ES-I3 (cell line): ENCODE measurements at regions not wholly inside any gene's neighbourhood (a gene's known extent, or its start where the extent isn't known, plus 50 kb on each side); places are given as distances from the start of the nearest gene placed in this dataset.

Source experiments
- H3K36me3 ChIP-seq: 2 replicates; pipeline ENCODE4 v1.6.1; 2013; ENCODE audit warnings: mild to moderate bottlenecking, low read length, control low read depth, moderate library complexity; ENCODE audit not compliant: insufficient read depth
- H3K4me1 ChIP-seq: 2 replicates; pipeline ENCODE4 v1.6.1; 2013; ENCODE audit warnings: mild to moderate bottlenecking, control low read depth, low read length; ENCODE audit not compliant: insufficient read depth
- H3K9ac ChIP-seq: 2 replicates; pipeline ENCODE4 v1.6.1; 2013; ENCODE audit warnings: low read depth, mild to moderate bottlenecking, low read length, moderate library complexity
- H3K9me3 ChIP-seq: 2 replicates; pipeline ENCODE4 v1.6.1; 2013; ENCODE audit warnings: mild to moderate bottlenecking, low read length, moderate library complexity; ENCODE audit not compliant: control insufficient read depth, insufficient read depth

- H3K9ac ChIP-seq, result no peak overlapping the region
- H3K4me1 ChIP-seq, result peaks cover 6% of the 10 kb centered on the region
- no peaks in the 10 kb centered on the region for H3K9me3 ChIP-seq
- no peaks in the 10 kb centered on the region for H3K36me3 ChIP-seq
Observed at GRCh38 chr5:158172005-158172404, 313.1 kb upstream of the CLINT1 start.

GRCh38 chr5:158170534-158170933 is 311.6 kb upstream of the CLINT1 start:
- H3K9ac ChIP-seq, result no peak overlapping the region
- no peaks in the 10 kb centered on the region for H3K36me3 ChIP-seq
- no peaks in the 10 kb centered on the region for H3K9me3 ChIP-seq
- peaks cover 5% of the 10 kb centered on the region for H3K4me1 ChIP-seq

DNA sequence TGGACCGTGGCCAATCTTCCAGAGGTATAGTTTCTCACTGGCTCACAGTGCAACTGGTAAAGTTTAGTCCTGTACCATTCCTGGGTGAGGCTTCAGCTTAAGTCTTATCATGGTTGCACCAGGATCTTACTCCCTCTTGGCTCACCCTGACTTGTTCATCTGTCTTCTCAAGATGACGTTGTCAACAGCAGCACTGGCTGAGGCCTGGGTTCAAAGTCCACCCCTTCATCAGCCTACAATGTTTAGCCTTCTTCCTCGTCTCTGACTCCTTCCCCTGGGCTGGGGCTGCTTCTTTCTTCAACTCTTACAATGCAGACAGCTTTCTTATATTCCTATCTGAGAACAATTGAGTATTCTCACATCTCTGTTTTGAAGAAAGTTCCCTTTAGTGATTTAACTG is 311.1 kb upstream of the CLINT1 start:
- peaks cover under 1% of the 10 kb centered on the region for H3K4me1 ChIP-seq
- no peaks in the 10 kb centered on the region for H3K9me3 ChIP-seq
- H3K36me3 ChIP-seq, result no peaks in the 10 kb centered on the region
- H3K9ac ChIP-seq, result no peak overlapping the region

DNA sequence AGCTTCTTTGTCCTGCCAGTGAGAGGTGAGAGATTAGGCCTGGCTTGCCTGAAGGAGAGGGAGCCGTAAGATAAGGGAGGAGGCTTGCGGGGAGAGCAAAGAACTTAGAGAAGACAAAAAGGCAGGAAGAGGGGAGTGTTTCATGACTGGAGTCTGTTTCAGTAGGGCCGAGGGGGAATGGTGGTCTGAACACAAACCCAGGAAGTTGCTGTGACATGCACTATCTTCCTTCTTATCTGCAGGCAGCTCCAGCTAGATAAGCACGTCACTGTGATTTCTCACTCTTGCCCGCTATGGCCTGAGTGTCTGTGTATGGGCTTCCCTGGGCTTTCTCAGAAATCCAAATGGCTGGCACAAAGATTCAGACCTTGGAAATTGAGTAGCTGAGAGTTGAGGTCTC is 307.5 kb upstream of the CLINT1 start:
- H3K9me3 ChIP-seq, result no peaks in the 10 kb centered on the region
- H3K4me1 ChIP-seq, result no peaks in the 10 kb centered on the region
- no peaks in the 10 kb centered on the region for H3K36me3 ChIP-seq
- no peak overlapping the region for H3K9ac ChIP-seq

- Histone ChIP-seq H3K9me3 (no peaks in the 10 kb centered on the region), H3K9ac (no peak overlapping the region), H3K4me1 (no peaks in the 10 kb centered on the region), H3K36me3 (no peaks in the 10 kb centered on the region)
Observed at GRCh38 chr5:158165647-158166046, 306.7 kb upstream of the CLINT1 start.

GRCh38 chr5:158164296-158165047 is 305.5 kb upstream of the CLINT1 start:
- Histone ChIP-seq H3K36me3 (no peaks in the 10 kb centered on the region), H3K9me3 (no peaks in the 10 kb centered on the region), H3K4me1 (no peaks in the 10 kb centered on the region), H3K9ac (no peak overlapping the region)

- no peaks in the 10 kb centered on the region for H3K4me1 ChIP-seq
Observed at GRCh38 chr5:158163451-158164295, 304.7 kb upstream of the CLINT1 start.

DNA sequence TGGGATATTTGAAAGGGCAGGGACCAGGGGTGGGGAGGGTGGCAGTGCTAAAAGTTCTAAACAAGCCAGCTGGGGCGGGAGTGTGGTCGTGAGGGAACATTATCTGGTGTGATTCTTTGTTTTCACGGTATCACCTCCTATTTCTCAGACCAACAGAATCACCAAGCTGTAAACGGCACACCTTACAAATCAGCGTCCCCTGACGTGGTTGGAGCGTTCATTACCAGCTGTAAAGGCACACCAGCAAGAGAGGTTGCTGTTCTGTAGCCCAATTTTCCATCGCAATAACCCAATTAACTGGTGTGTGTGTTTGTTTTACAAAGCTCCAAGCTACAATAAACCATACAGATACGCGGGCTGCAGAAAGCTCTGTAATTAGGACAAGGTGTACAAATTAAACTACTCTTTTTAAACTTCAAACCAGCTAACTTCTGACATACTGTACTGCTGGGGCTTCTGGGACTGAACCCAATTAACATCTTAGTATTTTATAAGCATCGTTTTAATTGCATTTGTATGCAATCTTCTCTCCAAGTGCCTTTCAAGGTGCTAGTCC is 303.6 kb upstream of the CLINT1 start:
- Histone ChIP-seq H3K36me3 (no peaks in the 10 kb centered on the region), H3K4me1 (no peaks in the 10 kb centered on the region), H3K9ac (no peak overlapping the region), H3K9me3 (no peaks in the 10 kb centered on the region)

More at GRCh38 chr5:158163451-158164295, 304.7 kb upstream of the CLINT1 start:
- Histone ChIP-seq H3K36me3 (no peaks in the 10 kb centered on the region), H3K9ac (no peak overlapping the region), H3K9me3 (no peaks in the 10 kb centered on the region)

- no peaks in the 10 kb centered on the region for H3K36me3 ChIP-seq
- no peak overlapping the region for H3K9ac ChIP-seq
- H3K9me3 ChIP-seq, result no peaks in the 10 kb centered on the region
- H3K4me1 ChIP-seq, result no peaks in the 10 kb centered on the region
Observed at GRCh38 chr5:158162026-158162425, 303.1 kb upstream of the CLINT1 start.

DNA sequence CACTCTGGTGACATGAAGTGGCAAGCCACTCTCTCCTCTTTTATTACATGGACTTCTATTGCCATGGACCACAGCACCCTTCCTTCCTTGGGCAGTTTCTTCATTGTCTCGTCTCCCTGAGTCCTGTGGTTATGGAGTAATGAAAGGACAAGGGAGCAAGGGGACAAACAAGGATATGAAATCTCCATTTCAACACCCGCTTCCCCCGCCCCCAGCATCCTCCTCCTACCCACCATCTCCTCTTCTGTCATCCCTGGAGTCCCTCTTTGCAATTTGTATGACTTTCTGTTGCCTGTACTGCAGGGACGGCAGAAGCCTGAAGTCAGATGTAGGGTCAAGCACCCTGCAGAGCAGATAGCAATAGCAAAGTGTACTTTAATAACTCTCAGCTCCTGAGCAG is 300.7 kb upstream of the CLINT1 start:
- H3K9me3 ChIP-seq, result no peaks in the 10 kb centered on the region
- H3K9ac ChIP-seq, result no peak overlapping the region
- H3K36me3 ChIP-seq, result no peaks in the 10 kb centered on the region
- no peaks in the 10 kb centered on the region for H3K4me1 ChIP-seq

GRCh38 chr5:158155811-158156505 is 297.0 kb upstream of the CLINT1 start:
- no peak overlapping the region for H3K9ac ChIP-seq
- H3K36me3 ChIP-seq, result no peaks in the 10 kb centered on the region
- H3K4me1 ChIP-seq, result no peaks in the 10 kb centered on the region
- no peaks in the 10 kb centered on the region for H3K9me3 ChIP-seq

DNA sequence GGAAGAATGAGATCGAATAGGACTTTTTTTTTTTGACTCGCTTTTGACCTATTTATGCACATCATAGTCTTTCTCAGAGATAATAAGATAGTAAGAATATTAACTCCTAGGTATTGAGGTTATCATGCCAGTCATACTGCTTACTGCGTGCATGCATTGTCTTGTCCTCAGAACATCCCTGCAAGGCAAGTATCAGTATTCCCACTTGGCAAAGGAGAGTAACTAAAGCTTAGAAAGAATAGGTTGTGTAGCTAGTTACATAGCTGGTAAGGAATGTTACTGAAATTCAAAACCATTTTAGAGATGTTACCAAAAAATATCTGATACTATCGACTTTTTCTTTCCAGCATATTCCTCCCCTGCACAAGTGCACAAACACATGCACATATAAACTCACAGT is 296.1 kb upstream of the CLINT1 start:
- H3K9me3 ChIP-seq, result no peaks in the 10 kb centered on the region

GRCh38 chr5:158154226-158155005 is 295.5 kb upstream of the CLINT1 start:
- Histone ChIP-seq H3K9me3 (no peaks in the 10 kb centered on the region), H3K36me3 (no peaks in the 10 kb centered on the region), H3K4me1 (no peaks in the 10 kb centered on the region), H3K9ac (no peak overlapping the region)

More for the DNA sequence above, 296.1 kb upstream of the CLINT1 start:
- Histone ChIP-seq H3K4me1 (no peaks in the 10 kb centered on the region), H3K36me3 (no peaks in the 10 kb centered on the region), H3K9ac (no peak overlapping the region)

GRCh38 chr5:158153508-158153907 is 294.6 kb upstream of the CLINT1 start:
- Histone ChIP-seq H3K9me3 (no peaks in the 10 kb centered on the region), H3K9ac (no peak overlapping the region), H3K4me1 (no peaks in the 10 kb centered on the region), H3K36me3 (no peaks in the 10 kb centered on the region)
